ENCODE measurements at regions not wholly inside any gene's neighbourhood (a gene's known extent, or its start where the extent isn't known, plus 50 kb on each side); places are given as distances from the start of the nearest gene placed in this dataset.

GRCh38 chr7:115864082-115864481 is 166.5 kb downstream of the TFEC start:
- Histone ChIP-seq H3K27ac (ENCODE audit: low read depth, low read length, poor library complexity, severe bottlenecking) (no peak overlapping the region), H3K4me3 (ENCODE audit: low read depth, low read length, poor library complexity, severe bottlenecking) (no peak overlapping the region), H3K9me3 (ENCODE audit: low read length) (no peaks in the 10 kb centered on the region), H3K9ac (ENCODE audit: low read length) (no peak overlapping the region), H4K20me1 (ENCODE audit: insufficient read depth, low read length) (no peaks in the 10 kb centered on the region), H2AFZ (ENCODE audit: low read length) (no peak overlapping the region), H3K36me3 (ENCODE audit: insufficient read depth, low read length) (no peaks in the 10 kb centered on the region), H3K79me2 (ENCODE audit: insufficient read depth, low read length) (no peaks in the 10 kb centered on the region), H3K27me3 (ENCODE audit: insufficient read depth, low read length) (no peaks in the 10 kb centered on the region), H3F3A (ENCODE audit: insufficient read depth, low read length) (no peaks in the 10 kb centered on the region), H3K9me2 (ENCODE audit: low read depth, low read length) (no peaks in the 10 kb centered on the region), H3K4me2 (ENCODE audit: low read length) (no peak overlapping the region), H3K4me1 (ENCODE audit: insufficient read depth, low read length, severe bottlenecking) (no peaks in the 10 kb centered on the region)
- TF ChIP-seq EZH2 (IDR thresholded peaks at IDR 0.05; ENCODE audit: borderline replicate concordance, low read length) (no peak), CTCF (IDR thresholded peaks at IDR 0.05; ENCODE audit: low read length) (no peak)

GRCh38 chr7:115851291-115851690 is 179.3 kb downstream of the TFEC start:
- no peak overlapping the region for H2AFZ ChIP-seq (ENCODE audit: low read length)
- no peaks in the 10 kb centered on the region for H3K4me1 ChIP-seq (ENCODE audit: insufficient read depth, low read length, severe bottlenecking)
- H3K9ac ChIP-seq (ENCODE audit: low read length), result no peak overlapping the region
- H3K9me3 ChIP-seq (ENCODE audit: low read length), result no peaks in the 10 kb centered on the region
- no peaks in the 10 kb centered on the region for H3K27me3 ChIP-seq (ENCODE audit: insufficient read depth, low read length)
- no peaks in the 10 kb centered on the region for H3K79me2 ChIP-seq (ENCODE audit: insufficient read depth, low read length)
- no peaks in the 10 kb centered on the region for H4K20me1 ChIP-seq (ENCODE audit: insufficient read depth, low read length)
- H3K36me3 ChIP-seq (ENCODE audit: insufficient read depth, low read length), result no peaks in the 10 kb centered on the region
- no peak overlapping the region for H3K4me2 ChIP-seq (ENCODE audit: low read length)
- no peaks in the 10 kb centered on the region for H3F3A ChIP-seq (ENCODE audit: insufficient read depth, low read length)
- TF ChIP-seq CTCF (IDR thresholded peaks at IDR 0.05; ENCODE audit: low read length) (peak; percentile 71; the same call in 1 of the 2 replicates), EZH2 (IDR thresholded peaks at IDR 0.05; ENCODE audit: borderline replicate concordance, low read length) (no peak)
- H3K9me2 ChIP-seq (ENCODE audit: low read depth, low read length), result no peaks in the 10 kb centered on the region
- H3K27ac ChIP-seq (ENCODE audit: low read depth, low read length, poor library complexity, severe bottlenecking), result no peak overlapping the region
- no peak overlapping the region for H3K4me3 ChIP-seq (ENCODE audit: low read depth, low read length, poor library complexity, severe bottlenecking)

- no peaks in the 10 kb centered on the region for H4K20me1 ChIP-seq (ENCODE audit: insufficient read depth, low read length)
- H2AFZ ChIP-seq (ENCODE audit: low read length), result no peak overlapping the region
- H3K36me3 ChIP-seq (ENCODE audit: insufficient read depth, low read length), result no peaks in the 10 kb centered on the region
- H3F3A ChIP-seq (ENCODE audit: insufficient read depth, low read length), result no peaks in the 10 kb centered on the region
- no peak overlapping the region for H3K4me2 ChIP-seq (ENCODE audit: low read length)
- no peak overlapping the region for H3K27ac ChIP-seq (ENCODE audit: low read depth, low read length, poor library complexity, severe bottlenecking)
- no peaks in the 10 kb centered on the region for H3K9me2 ChIP-seq (ENCODE audit: low read depth, low read length)
- H3K79me2 ChIP-seq (ENCODE audit: insufficient read depth, low read length), result no peaks in the 10 kb centered on the region
- no peak overlapping the region for H3K9ac ChIP-seq (ENCODE audit: low read length)
- no peak for TF ChIP-seq CTCF (IDR thresholded peaks at IDR 0.05; ENCODE audit: low read length)
- no peak for TF ChIP-seq EZH2 (IDR thresholded peaks at IDR 0.05; ENCODE audit: borderline replicate concordance, low read length)
- no peaks in the 10 kb centered on the region for H3K9me3 ChIP-seq (ENCODE audit: low read length)
- H3K27me3 ChIP-seq (ENCODE audit: insufficient read depth, low read length), result no peaks in the 10 kb centered on the region
- H3K4me1 ChIP-seq (ENCODE audit: insufficient read depth, low read length, severe bottlenecking), result no peaks in the 10 kb centered on the region
- H3K4me3 ChIP-seq (ENCODE audit: low read depth, low read length, poor library complexity, severe bottlenecking), result no peak overlapping the region
Observed at GRCh38 chr7:115850774-115851173, 179.8 kb downstream of the TFEC start.

All from OCI-LY1 (cell line).